ENCODE measurements at regions not wholly inside any gene's neighbourhood (a gene's known extent, or its start where the extent isn't known, plus 50 kb on each side); places are given as distances from the start of the nearest gene placed in this dataset.

- no peak for DNase-seq
Measured at GRCh38 chr16:55179852-55180585, 144.0 kb upstream of the IRX6 start.

GRCh38 chr16:55184052-55184451 is 140.0 kb upstream of the IRX6 start:
- DNase-seq, result no peak

- DNase-seq, result no peak
Measured at GRCh38 chr16:55184619-55185018, 139.4 kb upstream of the IRX6 start.

- DNase-seq, result no peak
Measured at GRCh38 chr16:55189224-55189623, 134.8 kb upstream of the IRX6 start.

- no peak for DNase-seq
Measured at GRCh38 chr16:55189682-55190636, 134.0 kb upstream of the IRX6 start.

- no peak for DNase-seq
Measured at GRCh38 chr16:55192734-55193133, 131.3 kb upstream of the IRX6 start.

- no peak for DNase-seq
Measured at GRCh38 chr16:55203570-55203969, 120.4 kb upstream of the IRX6 start.

- DNase-seq, result no peak
Measured at GRCh38 chr16:55204069-55204468, 119.9 kb upstream of the IRX6 start.

GRCh38 chr16:55204923-55205322 is 119.1 kb upstream of the IRX6 start:
- DNase-seq, result no peak

- no peak for DNase-seq
Measured at GRCh38 chr16:55207693-55208428, 116.1 kb upstream of the IRX6 start.

GRCh38 chr16:55209626-55210025 is 114.4 kb upstream of the IRX6 start:
- no peak for DNase-seq

GRCh38 chr16:55212791-55213190 is 111.2 kb upstream of the IRX6 start:
- DNase-seq, result no peak

GRCh38 chr16:55214412-55214811 is 109.6 kb upstream of the IRX6 start:
- no peak for DNase-seq

GRCh38 chr16:55214974-55215494 is 109.0 kb upstream of the IRX6 start:
- DNase-seq, result no peak

GRCh38 chr16:55217392-55217791 is 106.6 kb upstream of the IRX6 start:
- no peak for DNase-seq

- DNase-seq, result no peak
Measured at GRCh38 chr16:55221836-55222235, 102.2 kb upstream of the IRX6 start.

GRCh38 chr16:55222486-55222885 is 101.5 kb upstream of the IRX6 start:
- DNase-seq, result no peak

GRCh38 chr16:55225972-55226542 is 97.9 kb upstream of the IRX6 start:
- DNase-seq, result no peak

GRCh38 chr16:55232822-55233221 is 91.2 kb upstream of the IRX6 start:
- no peak for DNase-seq

GRCh38 chr16:55233464-55233863 is 90.5 kb upstream of the IRX6 start:
- DNase-seq, result no peak

GRCh38 chr16:55236655-55237054 is 87.3 kb upstream of the IRX6 start:
- no peak for DNase-seq

GRCh38 chr16:55239723-55240122 is 84.3 kb upstream of the IRX6 start:
- DNase-seq, result no peak

- no peak for DNase-seq
Measured at GRCh38 chr16:55240888-55241287, 83.1 kb upstream of the IRX6 start.

Data from NCI-H526 (cell line).